T47D (cell line): ENCODE measurements at regions not wholly inside any gene's neighbourhood (a gene's known extent, or its start where the extent isn't known, plus 50 kb on each side); places are given as distances from the start of the nearest gene placed in this dataset.
"Not testable (repeated sequence)": the region's sequence is repeated elsewhere in the genome, so short reads cannot be mapped to it uniquely, and the experiment has no call there.

Experiments used
- DNase-seq, 2 experiments: peaks; one replicate each; pipeline versions ENCODE4 v3.0.0 to v3.0.0-alpha.2; 2011 to 2012; ENCODE audit warnings: low read depth in 1 of 2, low spot score in 1 of 2
- JUND ChIP-seq: IDR thresholded peaks from 2 replicates; pipeline ENCODE4 v1.6.1; 2012; ENCODE audit warnings: low read depth
- in situ Hi-C: cut with HindIII; loops from 2 replicates; pipeline ENCODE4 v1.10.0; 2016; ENCODE audit warnings: low sequenced_read_pairs, low pct_unique_long_range_greater_than_20kb

DNA sequence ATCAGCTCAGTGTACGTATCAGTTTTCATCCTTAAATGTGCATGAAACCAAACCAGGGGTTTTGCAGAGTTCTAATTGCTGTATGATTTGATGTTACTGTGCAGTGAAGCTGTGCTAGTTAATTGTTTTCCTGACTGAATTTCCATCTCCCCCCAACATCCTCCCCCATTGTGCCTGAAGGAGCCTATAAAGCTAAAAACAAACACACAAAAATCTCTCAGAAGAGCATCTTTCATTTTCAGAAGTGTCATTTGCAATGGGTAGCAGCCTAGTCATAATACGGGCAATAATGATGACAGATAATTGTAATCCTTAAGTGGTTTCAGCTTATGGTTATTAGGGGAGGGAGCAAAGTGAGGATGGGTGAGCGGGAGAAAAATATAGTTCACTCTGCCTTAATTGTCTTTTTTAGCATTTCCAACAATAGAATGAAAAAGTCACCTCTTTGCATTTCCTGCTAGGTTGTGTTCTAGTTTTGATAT is 207.9 kb upstream of the TBL1XR1 start:
- in situ Hi-C loops = no loop called here
- TF ChIP-seq JUND = no peak
- DNase-seq = no peak

DNA sequence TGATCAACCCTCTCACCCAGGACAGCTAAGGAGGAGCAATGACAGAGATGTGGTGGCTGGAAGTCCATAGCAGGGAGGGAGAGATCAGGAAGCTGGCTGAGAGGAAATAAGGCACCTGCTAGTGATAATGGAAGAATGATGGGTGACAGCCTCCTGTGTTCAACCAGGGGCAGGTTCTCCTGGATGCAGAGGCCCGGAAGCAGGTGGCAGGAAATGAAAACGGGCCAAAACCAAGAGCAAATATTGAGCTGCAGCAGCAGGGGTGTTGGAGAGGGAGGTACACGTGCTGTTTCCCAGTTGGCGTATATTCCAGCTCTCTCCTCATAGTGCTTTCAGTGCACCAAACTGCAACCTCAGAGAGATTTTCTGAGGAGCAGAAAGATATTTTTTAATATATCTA is 213.4 kb upstream of the TBL1XR1 start:
- in situ Hi-C loops = no loop called here
- peak; percentile 83 to 89 for DNase-seq
- no peak for TF ChIP-seq JUND

DNA sequence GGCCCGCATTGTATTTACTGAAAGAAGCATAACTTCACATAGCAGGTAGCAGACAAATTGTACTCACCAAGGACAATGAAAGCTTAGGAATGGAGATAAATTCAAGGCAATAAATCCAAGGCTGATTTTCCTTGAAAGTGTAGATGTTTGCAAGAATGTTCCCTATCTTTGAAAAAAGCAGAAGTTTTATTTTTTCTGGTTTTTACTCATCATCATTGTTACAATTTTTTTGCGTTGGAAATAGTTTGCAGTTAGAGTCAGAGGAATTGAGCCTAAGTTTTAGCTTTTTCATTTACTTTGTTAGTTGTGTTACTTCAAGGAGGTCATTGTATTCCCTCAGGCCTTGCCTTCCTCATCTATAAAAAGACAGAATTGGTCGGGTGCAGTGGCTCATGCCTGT is 213.9 kb upstream of the TBL1XR1 start:
- in situ Hi-C loops = no loop called here
- no peak for DNase-seq

DNA sequence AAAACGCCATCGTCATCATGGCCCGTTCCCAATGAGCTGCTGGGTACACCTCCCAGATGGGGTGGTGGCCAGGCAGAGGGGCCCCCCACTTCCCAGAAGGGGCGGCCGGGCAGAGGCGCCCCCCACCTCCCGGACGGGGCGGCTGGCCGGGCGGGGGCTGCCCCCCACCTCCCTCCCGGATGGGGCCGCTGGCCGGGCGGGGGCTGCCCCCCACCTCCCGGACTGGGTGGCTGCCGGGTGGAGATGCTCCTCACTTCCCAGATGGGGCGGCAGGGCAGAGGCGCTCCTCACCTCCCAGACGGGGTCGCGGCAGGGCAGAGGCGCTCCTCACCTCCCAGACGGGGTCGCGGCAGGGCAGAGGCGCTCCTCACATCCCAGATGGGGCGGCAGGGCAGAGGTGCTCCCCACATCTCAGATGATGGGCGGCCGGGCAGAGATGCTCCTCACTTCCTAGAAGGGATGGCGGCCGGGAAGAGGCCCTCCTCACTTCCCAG is 215.4 kb upstream of the TBL1XR1 start:
- DNase-seq, in situ Hi-C loops: not testable (repeated sequence)

More for the DNA sequence above, 213.9 kb upstream of the TBL1XR1 start:
- no peak for TF ChIP-seq JUND

DNA sequence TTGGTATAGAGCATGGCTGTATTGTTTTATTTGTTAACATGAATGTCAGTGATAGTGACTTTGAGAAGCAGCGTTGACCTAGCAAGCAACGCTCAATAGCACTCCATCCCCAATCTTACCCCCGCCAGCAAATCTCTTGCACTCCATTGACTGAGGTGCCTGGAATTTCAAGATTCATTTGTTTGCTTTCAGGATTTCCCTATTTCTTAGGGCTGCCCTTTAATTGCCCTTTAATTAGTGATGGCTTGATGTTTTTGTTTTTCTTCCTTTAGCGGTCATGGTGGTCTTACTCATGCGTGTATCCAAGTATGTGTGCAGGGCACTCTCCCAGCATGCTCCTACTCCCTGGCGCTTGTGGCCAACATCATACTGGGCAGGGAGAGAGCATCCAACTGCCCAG is 216.8 kb upstream of the TBL1XR1 start:
- TF ChIP-seq JUND = no peak
- in situ Hi-C loops = no loop called here
- no peak for DNase-seq

DNA sequence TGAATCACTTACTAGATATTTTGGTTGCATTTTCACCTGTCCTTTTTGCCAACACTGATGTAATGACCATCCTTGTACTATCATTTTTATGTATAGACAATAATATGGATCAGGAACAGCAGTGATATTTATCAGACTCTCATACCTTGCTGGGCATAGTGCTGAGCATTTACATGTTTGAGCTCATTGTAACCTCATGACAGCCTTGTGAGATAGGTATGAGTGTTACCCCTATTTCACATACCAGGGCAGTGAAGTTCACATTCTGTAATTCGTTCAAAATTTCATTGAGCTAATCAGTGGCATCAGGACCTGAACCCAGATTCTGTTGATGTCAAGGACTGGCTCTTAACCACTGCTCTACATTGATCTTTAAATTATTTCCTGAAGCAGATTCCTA is 221.5 kb upstream of the TBL1XR1 start:
- TF ChIP-seq JUND = no peak
- DNase-seq = no peak
- in situ Hi-C loops = no loop called here

DNA sequence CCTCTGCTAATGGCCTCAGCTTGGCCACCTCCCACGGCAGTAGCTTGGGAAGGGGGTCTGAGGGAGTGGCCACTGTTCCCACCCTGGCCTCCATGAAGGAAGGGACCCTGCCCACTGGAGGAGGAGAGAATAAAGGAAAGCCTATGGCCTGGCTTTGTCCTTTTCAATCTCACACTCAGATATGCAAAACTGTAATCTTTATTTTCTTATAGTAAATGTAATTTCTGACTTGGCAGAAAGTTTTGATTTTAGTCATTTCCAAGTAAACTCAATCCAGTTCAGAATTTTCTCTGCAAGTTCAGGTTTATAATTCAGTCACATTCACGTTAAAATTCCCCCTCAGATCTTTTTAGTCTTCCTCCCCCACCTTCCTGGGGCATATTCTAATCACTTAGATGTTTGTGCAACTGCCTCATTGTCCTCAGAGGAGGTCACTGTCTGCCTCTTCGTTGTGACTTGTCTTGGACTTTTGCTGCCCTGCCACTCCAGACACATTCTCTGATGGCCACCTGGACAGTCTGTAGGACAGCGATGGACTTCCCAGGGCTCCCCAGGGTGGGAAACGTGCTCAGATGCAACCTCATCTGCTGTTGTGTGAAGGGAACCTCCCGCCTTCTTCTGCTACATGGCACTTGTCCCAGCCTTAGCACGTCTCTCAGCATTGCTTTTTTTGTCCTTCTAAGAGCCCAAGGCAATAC is 222.8 kb upstream of the TBL1XR1 start:
- DNase-seq = no peak
- TF ChIP-seq JUND = no peak
- in situ Hi-C loops = no loop called here

DNA sequence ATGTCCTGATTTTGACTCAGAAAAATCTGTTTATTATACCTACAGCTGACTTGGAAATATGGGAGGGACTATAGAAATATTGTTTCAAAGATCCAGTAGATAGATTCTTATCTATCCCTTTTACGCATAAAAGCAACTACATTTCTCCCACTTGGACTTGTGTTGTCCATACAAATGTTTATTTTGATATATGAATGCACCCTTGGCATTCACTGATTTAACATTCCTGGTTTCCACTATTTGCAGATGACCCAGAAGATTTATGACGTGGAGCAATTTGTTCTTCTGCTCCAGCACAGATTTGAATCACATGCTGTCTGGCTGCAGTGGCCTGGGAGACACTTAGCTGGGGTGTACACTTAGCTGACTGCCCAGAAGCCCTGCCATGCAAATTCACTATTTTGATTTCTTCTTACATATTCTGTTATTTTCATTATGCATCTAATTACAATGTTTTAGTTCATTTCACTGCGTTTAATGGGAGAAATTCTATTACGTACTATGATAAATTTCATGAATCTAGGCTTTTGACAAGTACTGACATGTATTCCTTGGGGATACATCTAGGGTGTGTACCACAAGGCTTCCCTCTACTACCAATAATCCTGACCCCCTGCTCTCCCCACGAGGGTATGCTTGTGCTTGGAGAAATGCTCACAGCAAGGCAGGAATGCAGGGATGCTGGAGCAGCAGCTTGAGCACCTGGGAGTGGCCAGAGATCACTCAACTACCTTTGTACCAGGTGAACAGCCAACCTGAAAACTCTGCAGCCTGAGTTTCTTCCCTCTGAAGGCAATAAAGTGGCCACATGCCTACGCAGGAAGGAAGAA is 223.6 kb upstream of the TBL1XR1 start:
- in situ Hi-C loops = no loop called here
- TF ChIP-seq JUND = peak; percentile 94
- DNase-seq = peak in 1 of 2 experiments; percentile 97

DNA sequence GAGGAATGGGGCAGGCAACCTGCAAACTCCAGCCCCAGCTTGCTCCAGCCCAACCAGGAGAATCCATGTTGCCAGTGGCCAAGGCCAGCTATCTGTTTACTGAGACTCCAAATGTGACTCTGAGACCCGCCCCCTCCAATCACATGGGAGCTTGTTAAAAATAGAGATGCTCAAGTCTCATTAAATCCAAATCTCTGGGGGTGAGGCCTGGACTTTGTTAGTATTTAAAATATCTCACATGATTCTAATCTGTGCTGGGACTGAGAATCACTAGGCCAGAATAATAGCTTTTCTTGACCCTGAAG is 224.2 kb upstream of the TBL1XR1 start:
- no peak for DNase-seq
- TF ChIP-seq JUND = no peak
- in situ Hi-C loops = no loop called here

DNA sequence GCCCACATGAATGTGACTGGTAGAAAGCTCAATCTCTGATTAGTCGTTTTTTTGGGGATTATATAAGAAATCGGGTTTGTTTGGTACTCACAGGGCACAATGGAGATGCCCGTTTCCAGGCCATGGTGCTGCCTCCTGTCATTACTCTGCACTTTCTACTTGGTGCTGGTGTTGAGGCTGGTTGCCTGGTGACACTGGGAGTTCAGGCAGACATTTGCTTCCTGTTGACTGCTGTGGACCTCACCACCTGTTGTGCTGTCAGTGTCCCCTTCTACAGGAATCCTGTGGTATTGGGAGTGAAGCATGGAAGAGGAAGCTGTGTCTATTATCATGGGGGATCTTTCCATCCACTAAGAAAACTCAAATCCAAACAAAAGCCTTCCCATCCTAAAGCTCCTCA is 227.2 kb upstream of the TBL1XR1 start:
- in situ Hi-C loops = no loop called here
- TF ChIP-seq JUND = no peak
- DNase-seq = no peak

DNA sequence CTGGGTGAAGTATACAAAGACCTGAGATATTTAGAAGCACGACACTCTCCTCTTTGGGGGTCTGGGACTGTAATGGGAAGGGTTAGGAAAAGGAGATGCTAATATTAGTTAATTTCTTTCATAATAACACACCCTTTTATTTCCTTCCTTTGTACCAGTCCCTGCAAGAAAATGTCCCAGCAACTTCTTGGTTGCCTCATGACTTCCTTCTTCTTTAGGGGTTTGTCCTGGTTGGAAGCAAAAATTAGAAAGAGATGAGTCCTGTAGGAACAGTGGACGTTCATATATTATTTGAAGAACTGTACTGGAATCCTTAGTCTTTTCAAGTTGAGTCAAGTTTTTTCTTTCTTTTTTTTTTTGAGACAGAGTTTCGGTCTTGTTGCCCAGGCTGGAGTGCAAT is 227.8 kb upstream of the TBL1XR1 start:
- TF ChIP-seq JUND = no peak
- in situ Hi-C loops = no loop called here
- DNase-seq = no peak

DNA sequence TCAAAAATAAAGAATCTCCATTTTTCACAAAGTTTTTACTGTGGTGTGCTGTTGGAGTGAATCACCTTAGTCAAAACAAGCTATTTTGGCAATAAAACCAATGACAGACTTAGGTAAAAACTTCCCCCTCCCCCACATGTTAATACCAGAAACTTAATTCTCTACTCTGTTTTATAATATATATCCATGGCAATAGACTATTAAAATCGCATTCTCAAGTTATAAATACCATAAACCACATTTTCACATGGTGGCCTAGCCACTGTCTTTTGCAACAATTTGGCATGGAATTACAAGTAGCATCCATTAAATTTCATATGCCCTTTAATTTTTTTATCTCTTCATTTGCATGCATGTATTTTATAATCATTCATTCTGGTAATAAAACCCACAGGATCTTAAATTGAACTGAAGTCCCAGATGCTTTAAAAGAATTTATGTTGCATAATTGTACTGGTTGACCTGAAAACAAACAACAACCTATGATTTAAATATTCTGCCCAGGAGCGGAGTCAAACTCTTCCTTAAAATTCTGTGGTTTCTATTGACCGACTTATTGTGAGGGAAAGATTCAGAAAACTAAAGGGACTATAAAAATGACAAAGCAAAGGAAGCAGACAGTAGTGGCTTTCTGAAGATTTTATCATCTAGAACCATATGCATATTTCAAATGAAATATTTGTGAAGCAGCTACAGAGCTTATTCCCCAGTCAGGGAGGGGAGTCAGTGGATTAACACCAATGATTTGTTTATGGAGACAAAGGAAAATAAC is 229.0 kb upstream of the TBL1XR1 start:
- DNase-seq = peak in 1 of 2 experiments; percentile 71
- TF ChIP-seq JUND = 0 out of 2 replicates have a peak, but pooled peaks have one; percentile 2

DNA sequence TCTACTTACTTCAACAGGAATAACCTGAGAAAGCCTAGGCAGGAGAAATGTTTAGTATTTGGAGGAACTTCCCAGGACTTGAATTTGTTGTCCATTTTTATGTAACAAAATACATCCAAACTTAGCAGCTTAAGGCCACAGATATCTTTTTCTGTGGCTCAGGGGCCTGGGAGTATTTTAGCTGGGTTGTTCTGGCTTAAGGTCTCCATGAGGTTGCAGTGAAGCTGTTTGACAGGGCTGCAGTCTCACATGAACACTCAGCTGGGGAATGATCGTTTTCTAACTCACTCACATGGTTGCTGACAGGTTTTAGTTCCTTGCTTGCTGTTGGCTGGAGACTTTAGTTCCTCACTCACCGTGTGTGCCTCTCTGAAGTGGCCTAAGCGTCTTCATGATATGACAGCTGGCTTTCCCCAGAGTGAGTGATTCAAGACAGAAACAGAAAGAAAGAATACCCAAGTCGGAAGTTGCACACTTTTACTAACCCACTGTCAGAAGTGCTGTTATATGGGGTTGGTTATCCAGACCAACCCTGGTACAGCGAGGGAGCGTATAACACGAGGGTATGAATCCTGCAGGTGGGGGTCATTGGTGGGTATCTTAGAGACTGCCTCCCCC is 229.7 kb upstream of the TBL1XR1 start:
- peak in 1 of 2 experiments; percentile 34 for DNase-seq
- in situ Hi-C loops = no loop called here
- TF ChIP-seq JUND = no peak

More for the DNA sequence above, 229.0 kb upstream of the TBL1XR1 start:
- in situ Hi-C loops = no loop called here
